ENCODE measurements at regions not wholly inside any gene's neighbourhood (a gene's known extent, or its start where the extent isn't known, plus 50 kb on each side); places are given as distances from the start of the nearest gene placed in this dataset.

DNA sequence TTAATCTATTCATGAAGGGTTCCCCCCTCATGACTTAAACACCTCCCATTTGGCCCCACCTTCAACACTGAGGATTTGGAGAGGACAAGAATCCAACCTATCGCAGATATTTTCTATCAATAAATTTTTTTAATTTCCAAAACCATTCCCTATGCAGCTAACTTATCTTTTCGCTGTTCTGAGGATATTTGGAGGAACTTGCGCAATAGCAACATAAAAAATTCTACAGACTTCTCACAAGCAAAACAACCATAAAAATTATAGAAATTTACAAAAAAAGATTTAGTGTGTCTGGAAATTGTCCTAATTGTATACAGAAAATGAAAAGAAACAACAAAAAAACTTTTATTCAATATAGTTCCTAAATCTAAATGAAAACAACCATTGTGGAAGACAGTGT lies 1472.7 kb upstream of the ZEB2 start:
- TF ChIP-seq POLR2A (IDR thresholded peaks at IDR 0.05), result no peak
- TF ChIP-seq, protein P1, sequence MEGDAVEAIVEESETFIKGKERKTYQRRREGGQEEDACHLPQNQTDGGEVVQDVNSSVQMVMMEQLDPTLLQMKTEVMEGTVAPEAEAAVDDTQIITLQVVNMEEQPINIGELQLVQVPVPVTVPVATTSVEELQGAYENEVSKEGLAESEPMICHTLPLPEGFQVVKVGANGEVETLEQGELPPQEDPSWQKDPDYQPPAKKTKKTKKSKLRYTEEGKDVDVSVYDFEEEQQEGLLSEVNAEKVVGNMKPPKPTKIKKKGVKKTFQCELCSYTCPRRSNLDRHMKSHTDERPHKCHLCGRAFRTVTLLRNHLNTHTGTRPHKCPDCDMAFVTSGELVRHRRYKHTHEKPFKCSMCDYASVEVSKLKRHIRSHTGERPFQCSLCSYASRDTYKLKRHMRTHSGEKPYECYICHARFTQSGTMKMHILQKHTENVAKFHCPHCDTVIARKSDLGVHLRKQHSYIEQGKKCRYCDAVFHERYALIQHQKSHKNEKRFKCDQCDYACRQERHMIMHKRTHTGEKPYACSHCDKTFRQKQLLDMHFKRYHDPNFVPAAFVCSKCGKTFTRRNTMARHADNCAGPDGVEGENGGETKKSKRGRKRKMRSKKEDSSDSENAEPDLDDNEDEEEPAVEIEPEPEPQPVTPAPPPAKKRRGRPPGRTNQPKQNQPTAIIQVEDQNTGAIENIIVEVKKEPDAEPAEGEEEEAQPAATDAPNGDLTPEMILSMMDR (IDR thresholded peaks at IDR 0.05), result no peak

Data from uterus (tissue), 2 donors.